ENCODE measurements at regions not wholly inside any gene's neighbourhood (a gene's known extent, or its start where the extent isn't known, plus 50 kb on each side); places are given as distances from the start of the nearest gene placed in this dataset.

DNA sequence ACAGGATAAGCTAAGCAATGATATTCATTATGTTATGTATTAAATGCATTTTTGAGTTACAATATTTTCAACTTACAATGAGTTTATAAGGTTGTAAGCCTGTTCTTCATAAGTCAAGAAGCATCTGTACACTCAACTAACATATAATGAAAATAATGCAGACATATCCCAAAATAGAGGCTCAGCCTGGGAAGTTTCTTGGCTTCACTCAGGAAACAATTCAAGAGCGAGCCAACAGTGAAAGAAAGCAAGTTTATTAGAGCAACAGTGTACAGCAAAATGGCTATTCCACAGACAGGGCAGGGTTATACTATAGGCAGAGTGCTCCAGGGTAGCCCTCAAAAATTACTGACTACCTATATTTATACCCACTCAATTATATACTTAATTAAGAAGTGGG lies 1581.8 kb downstream of the HACE1 start:
- no peak overlapping the region for H3K4me3 ChIP-seq
- no peaks in the 10 kb centered on the region for H3K27me3 ChIP-seq (ENCODE audit: control insufficient read depth in 3 of 3, insufficient read depth in 3 of 3, low read length in 2 of 3)
- ATAC-seq (ENCODE audit: insufficient read depth, low FRiP score) (no peak), DNase-seq (peak in 1 of 3 donors; percentile 35)
- TF ChIP-seq, protein P1, sequence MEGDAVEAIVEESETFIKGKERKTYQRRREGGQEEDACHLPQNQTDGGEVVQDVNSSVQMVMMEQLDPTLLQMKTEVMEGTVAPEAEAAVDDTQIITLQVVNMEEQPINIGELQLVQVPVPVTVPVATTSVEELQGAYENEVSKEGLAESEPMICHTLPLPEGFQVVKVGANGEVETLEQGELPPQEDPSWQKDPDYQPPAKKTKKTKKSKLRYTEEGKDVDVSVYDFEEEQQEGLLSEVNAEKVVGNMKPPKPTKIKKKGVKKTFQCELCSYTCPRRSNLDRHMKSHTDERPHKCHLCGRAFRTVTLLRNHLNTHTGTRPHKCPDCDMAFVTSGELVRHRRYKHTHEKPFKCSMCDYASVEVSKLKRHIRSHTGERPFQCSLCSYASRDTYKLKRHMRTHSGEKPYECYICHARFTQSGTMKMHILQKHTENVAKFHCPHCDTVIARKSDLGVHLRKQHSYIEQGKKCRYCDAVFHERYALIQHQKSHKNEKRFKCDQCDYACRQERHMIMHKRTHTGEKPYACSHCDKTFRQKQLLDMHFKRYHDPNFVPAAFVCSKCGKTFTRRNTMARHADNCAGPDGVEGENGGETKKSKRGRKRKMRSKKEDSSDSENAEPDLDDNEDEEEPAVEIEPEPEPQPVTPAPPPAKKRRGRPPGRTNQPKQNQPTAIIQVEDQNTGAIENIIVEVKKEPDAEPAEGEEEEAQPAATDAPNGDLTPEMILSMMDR (IDR thresholded peaks at IDR 0.05; ENCODE audit: control extremely low read depth, extremely low read depth), result no peak
- H3K36me3 ChIP-seq (ENCODE audit: control insufficient read depth in 4 of 4, insufficient read depth in 4 of 4, low read length in 4 of 4), result no peaks in the 10 kb centered on the region
- WGBS, 2 donors, result 83 to 89% methylated on average over 1 of the region's 1 CpG
- no peaks in the 10 kb centered on the region for H3K9me3 ChIP-seq (ENCODE audit: control insufficient read depth in 4 of 4, insufficient read depth in 3 of 4, low read length in 3 of 4)
- H3K9ac ChIP-seq (ENCODE audit: insufficient read depth in 1 of 2, low read length in 2 of 2), result no peak overlapping the region
- no peak overlapping the region for H3K27ac ChIP-seq (ENCODE audit: low read depth in 1 of 2, low read length in 1 of 2)
- H3K4me1 ChIP-seq (ENCODE audit: control insufficient read depth in 5 of 5, insufficient read depth in 5 of 5, low read length in 5 of 5), result no peaks in the 10 kb centered on the region

DNA sequence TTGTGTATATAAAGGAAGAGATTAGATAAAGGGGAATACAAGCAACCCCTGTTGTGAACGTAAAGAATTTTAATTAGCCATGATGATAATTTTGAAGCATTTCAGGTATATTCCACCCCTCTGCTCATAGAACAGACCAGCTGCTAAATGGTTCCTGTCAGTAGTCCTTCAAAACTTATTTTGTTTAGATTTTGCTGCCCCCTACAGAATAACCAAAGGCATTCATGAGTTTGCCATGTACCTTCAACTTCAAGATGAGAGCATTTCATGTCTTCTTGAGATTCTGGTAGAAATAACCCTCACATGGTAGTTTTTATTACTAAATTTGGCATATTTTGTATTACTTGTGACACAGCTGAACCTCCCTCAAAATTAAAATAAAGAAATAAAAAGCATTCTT lies 1586.7 kb downstream of the HACE1 start:
- Histone ChIP-seq H3K9ac (ENCODE audit: insufficient read depth in 1 of 2, low read length in 2 of 2) (no peak overlapping the region), H3K36me3 (ENCODE audit: control insufficient read depth in 4 of 4, insufficient read depth in 4 of 4, low read length in 4 of 4) (no peaks in the 10 kb centered on the region), H3K27me3 (ENCODE audit: control insufficient read depth in 3 of 3, insufficient read depth in 3 of 3, low read length in 2 of 3) (no peaks in the 10 kb centered on the region), H3K4me1 (ENCODE audit: control insufficient read depth in 5 of 5, insufficient read depth in 5 of 5, low read length in 5 of 5) (no peaks in the 10 kb centered on the region), H3K27ac (ENCODE audit: low read depth in 1 of 2, low read length in 1 of 2) (no peak overlapping the region), H3K4me3 (no peak overlapping the region), H3K9me3 (ENCODE audit: control insufficient read depth in 4 of 4, insufficient read depth in 3 of 4, low read length in 3 of 4) (no peaks in the 10 kb centered on the region)
- ATAC-seq (ENCODE audit: insufficient read depth, low FRiP score) (no peak), DNase-seq (peak in 2 of 3 donors; percentile 45 to 60)
- TF ChIP-seq, protein P1 (IDR thresholded peaks at IDR 0.05; ENCODE audit: control extremely low read depth, extremely low read depth), result no peak
- 34 to 46% methylated on average over 1 of the region's 1 CpG for WGBS, 2 donors

DNA sequence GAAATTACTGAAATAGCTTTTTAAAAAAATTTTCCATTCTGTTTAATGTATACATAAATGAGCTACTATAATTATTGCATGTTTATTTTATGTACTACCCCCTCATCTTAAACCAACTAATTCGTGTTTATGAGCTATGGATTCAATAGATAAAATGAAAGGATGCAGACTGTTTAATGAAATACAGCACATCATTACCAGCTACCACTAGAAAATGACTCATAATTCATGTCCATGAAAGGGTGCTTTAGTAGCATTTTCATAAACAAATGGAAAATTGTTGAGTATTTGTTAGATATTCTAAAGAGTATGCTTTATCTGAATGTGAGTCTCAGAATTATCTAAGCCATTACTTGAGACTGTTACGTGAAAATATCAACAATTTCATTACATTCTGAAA lies 1590.1 kb downstream of the HACE1 start:
- no peaks in the 10 kb centered on the region for H3K36me3 ChIP-seq (ENCODE audit: control insufficient read depth in 4 of 4, insufficient read depth in 4 of 4, low read length in 4 of 4)
- ATAC-seq (ENCODE audit: insufficient read depth, low FRiP score) (no peak), DNase-seq (peak in 2 of 3 donors; percentile 58 to 70)
- WGBS, 2 donors, result 53 to 54% methylated on average over 2 of the region's 2 CpGs
- TF ChIP-seq, protein P1 (IDR thresholded peaks at IDR 0.05; ENCODE audit: control extremely low read depth, extremely low read depth), result no peak
- H3K9ac ChIP-seq (ENCODE audit: insufficient read depth in 1 of 2, low read length in 2 of 2), result no peak overlapping the region
- no peaks in the 10 kb centered on the region for H3K4me1 ChIP-seq (ENCODE audit: control insufficient read depth in 5 of 5, insufficient read depth in 5 of 5, low read length in 5 of 5)
- H3K9me3 ChIP-seq (ENCODE audit: control insufficient read depth in 4 of 4, insufficient read depth in 3 of 4, low read length in 3 of 4), result no peaks in the 10 kb centered on the region
- H3K27me3 ChIP-seq (ENCODE audit: control insufficient read depth in 3 of 3, insufficient read depth in 3 of 3, low read length in 2 of 3), result no peaks in the 10 kb centered on the region
- no peak overlapping the region for H3K4me3 ChIP-seq
- H3K27ac ChIP-seq (ENCODE audit: low read depth in 1 of 2, low read length in 1 of 2), result no peak overlapping the region

DNA sequence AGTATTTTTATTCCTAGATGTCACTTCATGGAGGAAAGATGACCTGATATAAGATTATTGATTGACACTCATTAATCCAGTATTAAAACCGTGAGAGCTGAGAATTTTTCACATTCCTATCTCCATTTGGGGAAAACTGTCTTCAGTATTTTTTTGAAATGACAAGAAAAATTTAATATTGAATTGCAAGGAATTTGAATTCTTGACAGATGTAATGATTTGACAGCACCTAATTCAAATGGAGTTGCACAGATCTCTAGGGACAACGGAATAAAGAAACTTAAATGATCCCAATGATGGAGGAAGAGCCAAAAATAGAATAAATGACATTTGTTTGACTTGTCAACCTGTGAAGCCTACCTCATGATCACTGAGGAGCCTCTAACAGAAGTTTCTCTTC lies 1591.4 kb downstream of the HACE1 start:
- ATAC-seq (ENCODE audit: insufficient read depth, low FRiP score) (no peak), DNase-seq (no peak)
- TF ChIP-seq, protein P1 (IDR thresholded peaks at IDR 0.05; ENCODE audit: control extremely low read depth, extremely low read depth), result no peak
- no peaks in the 10 kb centered on the region for H3K27me3 ChIP-seq (ENCODE audit: control insufficient read depth in 3 of 3, insufficient read depth in 3 of 3, low read length in 2 of 3)
- H3K4me1 ChIP-seq (ENCODE audit: control insufficient read depth in 5 of 5, insufficient read depth in 5 of 5, low read length in 5 of 5), result no peaks in the 10 kb centered on the region
- 58 to 63% methylated on average over 2 of the region's 2 CpGs for WGBS, 2 donors
- no peak overlapping the region for H3K27ac ChIP-seq (ENCODE audit: low read depth in 1 of 2, low read length in 1 of 2)
- no peaks in the 10 kb centered on the region for H3K36me3 ChIP-seq (ENCODE audit: control insufficient read depth in 4 of 4, insufficient read depth in 4 of 4, low read length in 4 of 4)
- H3K9me3 ChIP-seq (ENCODE audit: control insufficient read depth in 4 of 4, insufficient read depth in 3 of 4, low read length in 3 of 4), result no peaks in the 10 kb centered on the region
- no peak overlapping the region for H3K9ac ChIP-seq (ENCODE audit: insufficient read depth in 1 of 2, low read length in 2 of 2)
- H3K4me3 ChIP-seq, result no peak overlapping the region
